Left lung (tissue), 4 donors: ENCODE measurements at regions not wholly inside any gene's neighbourhood (a gene's known extent, or its start where the extent isn't known, plus 50 kb on each side); places are given as distances from the start of the nearest gene placed in this dataset.
"Not testable (repeated sequence)": the region's sequence is repeated elsewhere in the genome, so short reads cannot be mapped to it uniquely, and the experiment has no call there.

Experiments
- ATAC-seq: fragments of 200-7000 bp; cut with Tn5 transposase; one replicate; pipeline ENCODE4 v1.9.1; 2020; ENCODE audit warnings: moderate library complexity
- DNase-seq, 4 donors: peaks; one replicate each; pipeline ENCODE4 v3.0.0-alpha.2; 2013 to 2020
- H3K27ac ChIP-seq, 2 donors: fragments of 200-600 bp; sonication (generic) in 1 of 2; one replicate each; pipeline versions ENCODE4 v1.5.0 to v1.8.0; 2020 to 2021
- H3K27me3 ChIP-seq, 2 donors: fragments of 200-600 bp; sonication (generic) in 1 of 2; one replicate each; pipeline versions ENCODE4 v1.5.0 to v1.8.0; 2020 to 2021
- H3K36me3 ChIP-seq, 2 donors: fragments of 200-600 bp; sonication (generic) in 1 of 2; one replicate each; pipeline versions ENCODE4 v1.5.0 to v1.8.0; 2020 to 2021
- H3K4me1 ChIP-seq, 2 donors: fragments of 200-600 bp; one replicate each; pipeline ENCODE4 v1.8.0; 2021
- H3K4me3 ChIP-seq, 2 donors: fragments of 200-600 bp; sonication (generic) in 1 of 2; one replicate each; pipeline versions ENCODE4 v1.5.0 to v1.8.0; 2020 to 2021; ENCODE audit warnings: mild to moderate bottlenecking in 1 of 2
- H3K9me3 ChIP-seq, 2 donors: fragments of 200-600 bp; sonication (generic) in 1 of 2; one replicate each; pipeline versions ENCODE4 v1.5.0 to v1.8.0; 2020 to 2021
- CTCF ChIP-seq, 2 donors: fragments of 200-600 bp; sonication (generic) in 1 of 2; IDR thresholded peaks; one replicate each; pipeline versions ENCODE4 v1.5.0 to v1.8.0; 2021; ENCODE audit warnings: antibody characterized with exemption in 2 of 2
- intact Hi-C, 2 donors: fragments of 100-400 bp; cut with DNase I; formaldehyde crosslinking; loops; one replicate each; pipeline versions ENCODE4 v1.11.2 to v1.14.2; 2022
- donor health status: DM: no; HTN: yes; CAD: no.
- donor health status: DM: no; HTN: no; CAD: no.

- H3K4me3 ChIP-seq: no peak overlapping the region
- H3K27me3 ChIP-seq: peaks cover 0 to 5% of the 10 kb centered on the region in 2 donors
- ATAC-seq: peak; percentile 47
- intact Hi-C loops: no loop called here
- DNase-seq: peak in 1 of 4 donors; percentile 58
- no peak for TF ChIP-seq CTCF (IDR thresholded peaks at IDR 0.05)
- H3K4me1 ChIP-seq: no peaks in the 10 kb centered on the region
- H3K9me3 ChIP-seq: no peaks in the 10 kb centered on the region
- no peaks in the 10 kb centered on the region for H3K36me3 ChIP-seq
- no peak overlapping the region for H3K27ac ChIP-seq
These were observed 52.1 kb upstream of the WDR72 start for GRCh38 chr15:53811530-53811929.

GRCh38 chr15:53810306-53810705, 50.8 kb upstream of the WDR72 start:
- H3K9me3 ChIP-seq, H3K4me3 ChIP-seq, intact Hi-C loops, H3K4me1 ChIP-seq, H3K27me3 ChIP-seq, DNase-seq, H3K36me3 ChIP-seq, H3K27ac ChIP-seq, ATAC-seq: not testable (repeated sequence)
